ENCODE measurements at regions not wholly inside any gene's neighbourhood (a gene's known extent, or its start where the extent isn't known, plus 50 kb on each side); places are given as distances from the start of the nearest gene placed in this dataset.

DNA sequence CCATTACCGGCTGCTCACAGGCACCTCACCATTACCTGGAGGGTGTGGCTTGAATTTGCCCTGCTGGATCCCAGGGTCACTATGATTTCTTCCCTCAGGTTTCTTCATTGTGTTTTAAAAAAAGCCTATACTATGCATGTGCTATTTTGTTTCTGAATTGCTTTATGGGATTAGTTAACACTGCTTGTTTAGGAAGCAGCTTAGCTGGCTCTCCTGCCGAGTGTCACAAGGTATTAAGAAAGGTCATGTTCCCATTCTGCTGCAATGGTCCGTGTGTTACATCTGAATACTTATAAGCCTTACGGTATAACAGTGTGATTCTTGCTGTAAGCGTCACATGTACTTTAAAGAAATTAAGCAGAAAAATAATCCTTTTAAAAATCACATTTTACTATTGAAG is 380.6 kb upstream of the B3GAT1 start:
- no peak for DNase-seq

DNA sequence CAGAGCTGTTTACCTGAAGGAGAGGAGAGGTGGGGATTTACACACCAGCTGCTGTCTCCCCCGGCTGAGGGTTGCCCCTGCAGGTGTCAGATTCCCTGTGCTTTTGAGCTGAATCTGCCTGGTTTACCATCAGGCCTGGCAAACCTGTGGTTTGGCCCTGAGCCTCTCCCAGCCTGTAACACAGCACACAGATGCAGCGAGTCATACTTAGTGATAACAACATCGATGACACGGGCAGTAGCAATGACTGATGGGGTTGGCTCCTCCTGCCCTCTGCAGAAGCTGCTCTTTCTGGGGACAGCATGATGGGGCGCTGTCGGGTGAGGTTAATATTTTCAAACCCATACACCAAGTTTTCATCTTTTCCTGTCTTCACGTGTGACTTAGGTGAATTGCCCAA is 380.0 kb upstream of the B3GAT1 start:
- DNase-seq, result peak; percentile 34

DNA sequence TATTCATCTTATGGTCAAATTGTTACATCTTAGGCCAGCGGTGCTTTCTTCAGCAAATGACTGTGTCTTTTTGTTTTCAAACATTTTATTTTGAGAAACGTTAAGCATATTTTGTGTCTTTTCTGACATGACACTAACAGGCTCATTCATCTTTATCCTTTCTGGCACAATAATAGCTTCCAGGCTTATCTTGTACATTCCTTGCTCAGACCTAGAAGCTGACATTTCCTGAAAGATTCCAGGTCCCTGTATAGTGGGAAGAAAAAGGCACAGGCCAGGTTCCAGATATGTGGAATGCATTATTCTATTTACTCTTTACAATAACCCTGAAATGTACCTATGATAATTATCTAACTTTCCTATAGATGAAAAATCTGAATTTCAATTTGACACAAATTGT is 379.1 kb upstream of the B3GAT1 start:
- no peak for DNase-seq

DNA sequence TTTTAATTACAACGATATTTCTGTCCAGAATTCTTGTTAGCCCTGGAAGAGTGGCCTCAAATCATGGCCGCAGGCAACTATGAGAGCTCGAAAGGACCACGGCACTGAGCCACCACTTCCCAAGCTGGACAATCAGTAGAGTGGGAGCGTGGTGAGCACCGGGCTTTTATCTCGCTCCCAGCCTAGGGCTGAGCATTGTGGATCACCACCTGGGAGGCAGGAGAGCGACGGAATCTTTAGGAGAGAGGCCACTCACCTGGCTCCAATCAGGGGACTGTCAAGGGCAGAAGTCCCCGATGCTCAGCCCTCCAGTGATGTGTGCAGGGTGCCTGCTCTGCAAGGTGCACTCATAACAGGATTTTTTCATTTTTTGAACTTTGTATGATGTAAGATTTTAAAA is 377.1 kb upstream of the B3GAT1 start:
- no peak for DNase-seq

DNA sequence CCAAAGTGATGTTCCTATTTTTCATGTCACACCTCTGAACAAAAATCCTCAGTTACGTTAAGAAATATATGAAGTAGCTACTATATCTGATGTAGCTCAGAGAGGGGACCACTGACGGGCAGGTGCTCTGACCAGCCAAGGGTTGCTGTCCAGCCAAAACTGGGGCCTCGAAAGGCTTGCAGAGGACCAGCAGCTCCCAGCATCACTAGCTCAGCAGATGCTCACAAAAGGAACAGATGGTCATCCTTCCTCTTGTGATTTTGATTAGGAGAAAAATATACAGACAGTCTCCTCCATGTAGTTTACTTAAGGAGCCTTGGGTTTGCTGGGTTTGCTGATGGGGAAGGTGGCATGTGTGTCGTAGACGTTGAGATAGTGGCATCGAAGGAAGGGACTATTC is 374.6 kb upstream of the B3GAT1 start:
- DNase-seq, result no peak

DNA sequence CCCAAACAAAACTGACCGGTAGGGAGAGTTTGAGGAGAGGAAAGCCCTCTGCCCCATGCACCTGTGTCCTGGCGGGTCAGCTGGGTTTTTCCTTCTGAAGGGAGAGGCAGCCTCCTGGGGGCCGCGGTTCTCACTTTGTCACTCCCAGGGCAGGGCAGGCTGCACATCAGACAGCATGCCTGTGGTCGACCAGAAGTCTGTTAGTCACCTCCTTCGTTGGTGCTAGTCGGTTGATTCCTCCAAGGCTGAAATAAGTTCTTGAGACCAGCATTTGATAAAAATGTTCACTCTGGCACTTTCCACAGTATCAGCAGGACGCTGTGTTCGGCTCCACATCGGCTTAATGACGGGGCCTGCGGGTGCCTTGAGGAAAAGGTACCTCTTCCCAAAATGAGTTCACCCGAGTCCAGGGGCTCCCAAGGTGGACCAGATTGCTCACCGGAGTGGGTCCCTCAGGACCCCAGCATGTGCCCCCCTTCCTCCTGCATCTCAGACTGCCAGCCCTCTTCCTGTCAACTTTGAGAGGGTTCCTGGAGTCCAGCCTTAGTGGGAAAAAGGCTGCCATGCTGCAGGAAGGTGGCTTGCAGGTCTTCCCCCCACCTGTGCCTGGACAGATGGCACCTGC is 373.7 kb upstream of the B3GAT1 start:
- no peak for DNase-seq

DNA sequence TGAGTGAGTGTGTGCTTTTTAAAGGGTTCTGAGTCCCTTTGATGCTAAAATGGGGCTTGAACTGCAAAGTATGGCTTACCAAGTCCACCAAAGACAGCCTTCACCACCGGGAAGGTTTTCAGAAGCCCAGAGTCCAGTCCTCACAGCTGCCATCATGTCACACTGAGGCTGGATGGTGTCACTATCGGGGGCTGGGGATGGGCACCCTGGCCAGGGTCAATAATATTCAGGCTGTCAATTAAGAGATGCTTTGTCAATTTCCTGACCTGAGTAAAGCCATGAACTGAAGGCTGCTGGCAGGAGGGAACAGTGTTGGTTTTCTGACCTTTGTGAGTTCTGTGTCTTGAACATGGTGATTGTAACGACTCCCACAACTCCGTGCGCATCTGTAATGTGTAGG is 373.0 kb upstream of the B3GAT1 start:
- no peak for DNase-seq

DNA sequence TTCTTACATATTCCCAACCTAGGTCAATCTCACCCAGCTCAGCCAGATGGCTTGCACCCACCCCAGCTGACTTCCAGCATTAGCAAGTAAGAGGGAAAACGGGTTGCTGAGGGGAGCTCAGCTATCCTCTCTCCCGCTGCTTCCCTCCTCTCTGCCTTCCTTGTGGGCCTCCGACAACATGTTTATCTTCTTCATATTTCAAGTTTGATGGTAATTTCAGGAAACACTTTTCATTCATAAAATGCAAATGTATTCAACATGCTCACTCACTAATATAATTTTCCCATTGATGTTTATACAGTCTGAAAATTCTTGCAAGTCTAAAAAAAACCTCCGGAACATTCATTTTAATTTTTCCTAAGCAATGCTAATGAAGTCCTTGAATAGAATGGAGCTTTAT is 372.5 kb upstream of the B3GAT1 start:
- no peak for DNase-seq

DNA sequence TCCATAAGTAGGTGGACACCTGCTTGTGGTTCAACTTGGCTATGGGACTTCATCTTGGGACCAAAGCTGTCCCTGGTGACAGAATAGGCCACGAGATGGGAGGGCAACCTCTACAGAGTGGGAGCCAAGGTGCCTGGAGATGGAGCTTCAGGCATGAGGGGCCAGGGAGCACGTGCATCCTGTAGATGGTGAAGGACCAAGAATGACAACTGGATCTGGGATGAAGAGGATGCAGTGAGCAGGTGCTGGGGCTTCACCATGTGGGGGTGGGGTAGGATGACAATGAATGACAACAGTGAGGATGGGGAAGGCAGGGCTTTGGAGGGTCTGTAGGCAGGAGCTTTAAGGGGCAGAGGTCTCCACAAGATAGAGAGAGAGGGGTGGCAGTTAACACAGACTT is 372.0 kb upstream of the B3GAT1 start:
- no peak for DNase-seq

DNA sequence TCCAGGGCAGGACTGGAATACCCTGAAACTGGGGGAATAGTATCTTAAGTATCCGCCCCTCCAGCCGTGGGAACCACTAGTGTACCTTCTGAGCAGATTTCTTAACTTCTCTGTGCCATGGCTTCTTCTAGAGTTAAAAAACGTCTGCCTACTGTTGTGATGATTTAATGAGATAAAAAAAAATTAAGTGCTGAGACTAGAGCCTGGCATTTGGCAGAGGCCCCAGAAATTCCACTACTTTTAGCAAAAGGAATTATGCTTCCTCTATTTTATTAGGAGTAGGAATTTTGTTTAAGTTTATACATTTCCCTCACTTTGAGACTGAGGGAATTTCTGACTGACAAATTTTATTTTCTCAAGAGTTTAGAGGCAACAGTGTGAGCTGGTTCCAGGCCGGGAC is 371.2 kb upstream of the B3GAT1 start:
- DNase-seq, result no peak

DNA sequence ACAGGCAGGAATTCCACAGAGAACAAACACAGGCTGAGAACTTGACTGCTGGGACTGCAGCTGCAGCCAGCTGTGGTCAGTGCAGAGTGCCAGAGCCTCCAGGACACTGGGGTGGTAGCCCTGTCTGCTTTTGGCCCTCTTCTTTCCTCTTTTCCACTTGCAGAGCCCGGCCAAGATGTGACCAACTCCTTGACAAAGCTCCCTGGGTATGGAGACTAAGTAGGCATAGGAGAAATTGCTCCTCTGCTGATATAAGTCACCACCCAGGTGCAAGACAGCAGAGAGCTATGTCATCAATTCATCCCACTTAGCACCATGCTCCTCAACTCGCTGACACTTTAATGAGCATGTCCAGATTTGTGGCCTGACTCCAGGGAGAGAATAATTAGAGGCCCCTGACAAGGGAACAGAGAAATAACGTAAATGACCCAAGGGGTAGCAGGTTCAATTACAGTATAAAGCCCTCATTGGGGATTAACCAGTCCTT is 369.4 kb upstream of the B3GAT1 start:
- no peak for DNase-seq

DNA sequence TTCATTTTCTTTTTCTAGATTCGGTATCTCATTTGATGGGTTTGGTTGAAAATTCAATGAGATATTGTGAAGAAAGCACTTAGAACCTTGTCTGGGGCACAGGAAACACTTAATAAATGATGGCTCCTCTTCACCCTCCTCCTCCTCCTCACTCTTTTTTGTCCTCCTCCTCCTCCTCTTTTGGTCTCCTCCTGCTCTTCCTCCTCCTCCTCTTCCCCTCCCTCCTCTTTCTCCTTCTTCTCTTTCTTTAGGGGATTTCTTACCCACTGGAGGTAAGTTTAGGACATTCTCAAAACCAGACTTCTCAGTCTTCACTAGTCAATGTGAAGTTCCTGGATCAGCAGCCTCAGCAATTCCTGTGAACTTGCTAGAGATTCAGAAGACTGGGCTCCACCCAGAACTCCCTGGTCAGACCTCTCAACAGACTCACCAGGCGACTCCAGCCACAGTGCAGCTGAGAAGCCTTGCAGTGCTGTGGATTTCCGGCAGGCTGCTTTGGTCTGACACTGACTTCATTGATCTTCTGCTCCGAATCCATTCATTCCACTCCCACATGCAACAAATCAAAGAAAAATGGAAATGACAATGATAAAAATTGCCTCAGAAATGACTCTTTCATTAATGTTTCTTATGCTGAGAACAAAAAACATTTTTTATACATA is 368.6 kb upstream of the B3GAT1 start:
- DNase-seq, result no peak

DNA sequence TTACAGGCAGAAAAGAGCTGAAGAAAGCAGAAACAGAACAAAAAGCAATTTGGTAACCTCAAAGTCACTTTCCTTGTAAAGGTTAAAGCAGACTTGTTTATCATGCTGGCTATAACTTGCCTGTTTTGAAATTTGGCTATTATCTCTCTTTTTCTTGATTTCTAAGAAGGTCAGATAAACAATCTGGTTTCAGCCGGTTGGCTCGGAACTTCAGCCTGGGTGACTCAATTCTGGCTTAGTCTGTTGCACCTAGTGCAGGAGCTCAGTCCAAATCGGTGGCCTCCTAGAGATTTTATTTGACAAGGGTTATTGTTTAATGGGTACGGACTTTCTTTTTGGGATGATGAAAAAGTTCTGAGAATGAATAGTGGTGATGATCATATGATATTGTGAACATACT is 367.1 kb upstream of the B3GAT1 start:
- DNase-seq, result no peak

DNA sequence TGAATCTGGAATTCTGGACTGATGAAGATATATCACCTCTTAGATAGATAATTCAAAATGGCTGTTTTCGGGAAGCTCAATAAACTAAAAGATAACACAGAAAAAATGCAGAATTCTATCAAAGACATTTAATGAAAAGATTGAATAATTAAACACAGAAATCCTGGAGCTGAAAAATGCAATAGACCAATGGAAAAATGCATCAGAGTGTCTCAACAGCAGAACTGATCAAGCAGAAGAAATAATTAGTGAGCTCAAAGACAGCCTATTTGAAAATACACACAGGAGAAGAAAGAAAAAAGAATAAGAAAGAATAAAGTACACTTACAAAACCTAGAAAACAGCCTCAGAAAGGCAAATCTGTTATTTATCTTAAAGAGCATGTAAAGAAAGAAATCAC is 356.4 kb upstream of the B3GAT1 start:
- DNase-seq, result no peak

DNA sequence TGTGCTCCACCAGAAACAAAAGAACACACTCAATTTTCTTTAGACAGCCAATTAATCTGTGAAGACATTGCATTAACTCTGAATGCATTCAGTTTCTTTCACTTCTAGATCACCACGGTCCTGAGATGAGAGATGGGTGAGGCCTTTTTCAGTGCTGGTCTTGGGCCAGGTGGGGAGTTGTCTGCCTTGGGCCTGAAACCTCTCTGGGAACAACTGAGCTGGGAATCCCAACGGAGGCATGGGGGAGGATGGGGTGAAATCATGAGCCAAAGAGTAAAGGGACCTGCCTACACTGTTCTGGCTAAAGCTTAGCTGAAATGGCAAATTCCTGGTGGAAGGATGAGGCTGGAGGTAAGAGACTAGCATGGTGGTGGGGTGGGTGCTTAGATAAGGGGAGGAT is 353.5 kb upstream of the B3GAT1 start:
- DNase-seq, result no peak

DNA sequence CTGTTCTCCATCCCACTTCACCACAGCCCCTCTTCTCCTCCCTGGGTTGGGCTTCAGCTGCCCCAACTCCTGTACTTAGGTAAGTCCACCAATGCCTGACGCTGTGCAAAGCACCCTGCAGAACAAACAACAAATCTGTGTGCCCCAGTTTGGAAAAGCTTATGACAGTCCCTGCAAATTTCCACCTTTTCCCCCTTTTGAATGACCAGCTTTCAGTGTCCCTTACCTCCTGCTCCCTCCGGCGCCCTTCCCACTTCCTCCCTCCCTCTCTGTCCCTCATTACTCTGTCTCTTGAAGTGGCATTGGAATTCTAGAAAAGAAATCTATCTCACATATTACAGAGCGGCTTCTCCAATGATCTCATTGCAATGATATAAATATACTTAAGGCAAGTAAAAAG is 352.9 kb upstream of the B3GAT1 start:
- no peak for DNase-seq

DNA sequence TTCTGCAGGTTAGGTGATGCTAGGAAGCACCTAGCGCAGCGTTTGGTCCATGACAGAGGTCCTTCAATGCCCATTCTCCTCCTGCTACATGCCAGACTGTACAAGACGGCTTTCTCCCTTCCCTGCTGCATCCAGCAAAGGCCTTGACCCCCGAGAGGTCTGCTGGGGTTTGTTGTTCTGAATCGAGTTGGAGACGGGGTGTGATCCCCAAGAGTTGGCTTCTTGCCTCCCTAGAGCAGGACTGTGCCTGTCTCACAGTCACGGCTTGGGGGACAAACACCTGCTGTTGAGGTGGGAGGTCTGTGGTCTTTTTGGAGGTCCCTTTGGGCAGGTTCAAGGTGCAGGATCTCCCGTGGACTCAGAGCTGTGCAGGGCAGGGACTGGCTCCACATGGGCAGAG is 352.3 kb upstream of the B3GAT1 start:
- DNase-seq, result no peak

DNA sequence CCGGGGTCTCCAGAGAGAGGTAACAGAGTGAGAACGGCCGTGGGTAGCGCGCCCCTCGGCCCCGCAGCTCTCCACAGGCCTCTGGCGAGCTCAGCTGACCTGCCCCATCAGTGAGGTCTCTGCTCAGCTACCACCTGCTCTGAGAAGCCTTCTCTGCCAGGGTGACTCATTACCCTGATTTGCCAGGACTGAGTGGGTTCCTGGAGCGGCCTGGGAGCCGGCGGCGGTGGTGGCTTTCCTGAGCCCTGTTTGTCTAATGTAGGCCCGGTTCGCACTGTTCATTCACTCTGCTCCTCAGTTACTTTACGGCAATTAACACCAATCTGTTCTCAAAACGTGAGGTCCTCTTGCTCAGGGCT is 351.0 kb upstream of the B3GAT1 start:
- DNase-seq, result no peak

DNA sequence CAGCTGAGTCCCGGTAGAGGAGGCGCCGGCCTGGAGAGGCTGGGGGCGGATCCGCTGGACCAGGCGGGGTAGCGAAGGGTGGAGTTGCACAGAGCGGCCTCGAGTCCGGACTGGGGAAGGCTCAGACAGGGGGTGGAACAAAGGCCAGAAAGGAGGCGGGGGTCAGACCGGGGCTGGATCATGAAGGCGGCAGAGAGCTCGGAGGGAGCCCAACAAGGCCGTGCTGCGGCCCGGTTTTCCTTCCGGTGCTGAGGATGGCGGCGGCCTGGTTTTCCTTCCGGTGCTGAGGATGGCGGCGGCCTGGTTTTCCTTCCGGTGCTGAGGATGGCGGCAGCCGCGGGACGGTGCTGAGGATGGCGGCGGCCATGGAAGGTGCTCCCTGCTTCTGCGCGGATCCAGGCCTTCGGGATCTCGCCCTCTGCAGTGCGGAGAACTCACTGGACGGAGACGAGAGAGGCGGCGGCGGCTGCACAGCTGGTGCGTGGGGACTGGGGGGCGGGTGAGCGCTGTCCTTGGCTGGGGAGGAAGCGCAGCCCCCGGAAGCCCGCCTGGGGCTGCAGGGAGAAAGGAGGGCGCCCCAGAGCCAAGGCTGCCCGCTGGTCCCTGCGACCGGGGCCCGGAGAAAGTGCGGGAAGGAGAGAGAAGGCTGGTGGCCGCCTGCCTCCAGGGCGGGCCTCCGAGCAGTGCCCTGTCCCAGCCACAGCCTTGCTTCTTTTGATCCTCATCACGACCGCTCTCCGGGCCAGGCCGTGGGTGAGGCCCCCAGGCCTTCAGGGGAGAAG is 350.4 kb upstream of the B3GAT1 start:
- no peak for DNase-seq

DNA sequence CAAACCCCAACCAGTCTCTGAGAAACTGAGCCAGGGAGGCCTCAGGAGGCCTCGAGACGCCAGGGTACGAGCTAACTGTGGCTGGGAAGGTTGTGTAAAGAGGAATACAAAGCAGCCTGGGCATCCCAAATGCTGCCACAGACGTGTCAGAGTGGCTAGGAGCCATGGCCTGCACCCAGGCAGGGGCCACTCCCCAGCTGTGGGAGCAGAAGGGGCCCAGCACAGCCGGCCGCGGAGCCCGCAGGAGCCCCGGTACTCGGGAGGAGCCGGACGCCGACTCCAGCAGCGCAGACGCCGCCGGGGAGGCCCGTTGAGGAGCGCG is 349.8 kb upstream of the B3GAT1 start:
- no peak for DNase-seq

DNA sequence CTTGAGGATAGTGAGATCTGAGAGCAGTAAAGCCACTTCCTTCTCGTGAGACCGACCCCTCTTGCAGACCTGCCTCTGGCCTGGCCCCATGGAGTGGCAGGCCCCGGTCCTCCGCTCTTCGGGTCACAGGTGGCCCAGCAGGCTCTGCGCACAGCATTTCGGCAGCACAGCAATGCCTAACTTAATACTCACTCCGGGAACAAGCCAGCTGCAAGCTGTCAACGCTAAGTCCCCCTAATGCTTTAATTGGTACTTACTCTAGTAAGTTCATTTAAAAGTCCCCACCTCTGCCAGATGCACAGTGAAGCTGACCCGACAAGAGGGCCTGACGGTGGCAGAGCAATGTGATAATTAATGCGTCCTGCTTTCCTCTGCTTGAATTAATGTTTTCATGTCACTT is 349.3 kb upstream of the B3GAT1 start:
- DNase-seq, result no peak

DNA sequence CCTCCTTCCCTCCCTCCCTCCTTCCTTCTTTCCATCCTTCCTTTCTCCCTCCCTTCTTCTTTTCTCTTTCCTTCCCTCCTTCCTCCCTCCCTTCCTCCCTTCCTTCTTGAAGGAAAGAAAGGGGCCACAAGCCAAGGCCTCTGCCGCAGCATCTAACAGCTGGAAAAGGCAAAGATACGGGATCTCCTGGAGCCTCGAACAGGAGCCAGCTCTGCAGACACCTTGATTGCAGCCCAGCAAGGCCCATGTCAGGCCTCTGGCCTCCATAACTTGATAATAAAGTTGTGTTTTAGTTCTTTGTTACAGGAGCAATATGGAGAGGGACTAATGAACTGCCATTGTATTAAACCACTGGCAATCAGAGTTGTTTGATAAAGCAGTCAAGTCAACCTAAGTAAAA is 348.9 kb upstream of the B3GAT1 start:
- no peak for DNase-seq

DNA sequence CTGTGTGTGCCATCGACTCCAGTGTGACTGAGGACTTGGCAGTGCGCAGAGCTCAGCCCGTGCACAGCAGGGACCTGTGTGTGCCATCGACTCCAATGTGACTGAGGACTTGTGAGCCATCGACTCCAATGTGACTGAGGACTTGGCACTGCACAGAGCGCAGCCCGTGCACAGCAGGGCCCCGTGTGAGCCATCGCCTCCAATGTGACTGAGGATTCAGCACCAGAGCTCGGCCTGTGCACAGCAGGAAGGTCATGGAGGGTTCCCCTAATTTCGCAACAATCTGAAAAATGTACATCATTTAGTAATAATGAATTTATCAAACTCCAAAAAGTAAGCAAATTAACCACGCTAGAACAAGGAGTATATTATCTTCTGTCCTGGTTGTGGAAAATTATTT is 348.3 kb upstream of the B3GAT1 start:
- no peak for DNase-seq

DNA sequence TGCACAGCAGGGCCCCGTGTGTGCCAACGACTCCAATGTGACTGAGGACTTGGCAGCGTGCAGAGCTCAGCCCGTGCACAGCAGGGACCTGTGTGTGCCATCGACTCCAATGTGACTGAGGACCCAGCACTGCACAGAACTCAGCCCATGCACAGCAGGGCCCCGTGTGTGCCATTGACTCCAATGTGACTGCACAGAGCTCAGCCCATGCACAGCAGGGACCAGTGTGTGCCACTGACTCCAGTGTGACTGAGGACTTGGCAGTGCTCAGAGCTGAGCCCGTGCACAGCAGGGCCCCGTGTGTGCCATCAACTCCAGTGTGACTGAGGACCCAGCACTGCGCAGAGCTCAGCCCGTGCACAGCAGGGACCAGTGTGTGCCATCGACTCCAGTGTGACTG is 347.8 kb upstream of the B3GAT1 start:
- no peak for DNase-seq

DNA sequence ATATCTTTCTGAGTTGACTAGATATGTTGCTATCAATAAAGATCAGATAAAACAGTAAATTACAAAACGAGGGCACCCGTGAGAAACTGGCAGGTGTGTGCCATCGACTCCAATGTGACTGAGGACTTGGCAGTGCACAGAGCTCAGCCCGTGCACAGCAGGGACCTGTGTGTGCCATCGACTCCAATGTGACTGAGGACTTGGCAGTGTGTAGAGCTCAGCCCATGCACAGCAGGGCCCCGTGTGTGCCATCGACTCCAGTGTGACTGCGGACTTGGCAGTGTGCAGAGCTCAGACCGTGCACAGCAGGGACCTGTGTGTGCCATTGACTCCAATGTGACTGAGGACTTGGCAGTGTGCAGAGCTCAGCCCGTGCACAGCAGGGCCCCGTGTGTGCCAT is 347.2 kb upstream of the B3GAT1 start:
- no peak for DNase-seq
